ENCODE measurements at regions not wholly inside any gene's neighbourhood (a gene's known extent, or its start where the extent isn't known, plus 50 kb on each side); places are given as distances from the start of the nearest gene placed in this dataset.

DNA sequence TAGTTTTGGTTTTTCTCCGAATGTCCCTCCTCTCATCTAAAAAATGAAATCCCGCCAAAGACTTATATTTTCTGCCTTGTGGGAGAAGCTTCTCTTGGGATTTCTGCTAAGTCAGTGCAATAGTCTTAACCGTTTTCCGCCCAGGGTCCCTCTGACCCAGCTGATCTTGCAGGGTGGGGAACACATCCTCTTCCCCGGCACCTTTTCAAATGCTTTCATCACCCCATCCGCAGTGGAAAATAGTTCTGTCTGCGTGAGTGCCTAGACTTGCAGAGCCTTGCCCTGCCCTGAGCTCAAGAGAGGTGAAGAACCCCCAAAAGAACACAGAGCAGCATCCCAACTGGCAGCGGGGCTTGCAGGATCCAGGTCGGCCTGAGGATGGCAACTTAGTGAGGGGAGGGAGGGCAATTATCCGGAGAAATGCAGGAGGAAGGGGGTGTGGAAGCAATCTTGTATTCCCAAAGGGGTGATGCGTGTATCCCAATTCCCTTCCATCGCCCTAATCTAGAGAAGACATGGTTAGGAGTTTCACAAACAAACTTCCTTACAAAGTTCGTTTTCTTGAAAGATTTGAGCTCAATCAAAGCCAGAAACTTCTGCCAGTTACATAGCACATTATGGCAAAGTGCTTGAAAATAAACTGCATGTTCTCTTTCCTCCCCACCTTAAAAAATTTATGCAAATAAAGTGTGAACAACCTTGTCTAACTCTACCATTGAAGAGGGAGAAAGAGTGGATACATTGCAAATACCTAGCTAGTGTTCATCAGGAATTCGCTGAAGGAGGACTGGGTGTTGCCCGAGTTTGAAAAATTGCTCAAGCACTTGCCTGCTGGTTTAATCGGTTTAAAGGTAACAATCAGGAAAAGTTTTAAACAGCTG, 79.9 kb downstream of the NR2F2 start:
- intact Hi-C loops (cut with DNase I) = no loop called here
- Histone ChIP-seq H3K4me3 (no peak overlapping the region), H3K9me3 (no peaks in the 10 kb centered on the region), H3K36me3 (no peaks in the 10 kb centered on the region), H3K4me1 (peaks cover 0 to 11% (median 7%) of the 10 kb centered on the region in 3 donors), H3K27ac (no peak overlapping the region), H3K27me3 (peaks cover 0 to 43% (median 5%) of the 10 kb centered on the region in 4 donors)
- ATAC-seq (no peak), DNase-seq (no peak), FAIRE-seq (no peak)
- TF ChIP-seq, protein P1, sequence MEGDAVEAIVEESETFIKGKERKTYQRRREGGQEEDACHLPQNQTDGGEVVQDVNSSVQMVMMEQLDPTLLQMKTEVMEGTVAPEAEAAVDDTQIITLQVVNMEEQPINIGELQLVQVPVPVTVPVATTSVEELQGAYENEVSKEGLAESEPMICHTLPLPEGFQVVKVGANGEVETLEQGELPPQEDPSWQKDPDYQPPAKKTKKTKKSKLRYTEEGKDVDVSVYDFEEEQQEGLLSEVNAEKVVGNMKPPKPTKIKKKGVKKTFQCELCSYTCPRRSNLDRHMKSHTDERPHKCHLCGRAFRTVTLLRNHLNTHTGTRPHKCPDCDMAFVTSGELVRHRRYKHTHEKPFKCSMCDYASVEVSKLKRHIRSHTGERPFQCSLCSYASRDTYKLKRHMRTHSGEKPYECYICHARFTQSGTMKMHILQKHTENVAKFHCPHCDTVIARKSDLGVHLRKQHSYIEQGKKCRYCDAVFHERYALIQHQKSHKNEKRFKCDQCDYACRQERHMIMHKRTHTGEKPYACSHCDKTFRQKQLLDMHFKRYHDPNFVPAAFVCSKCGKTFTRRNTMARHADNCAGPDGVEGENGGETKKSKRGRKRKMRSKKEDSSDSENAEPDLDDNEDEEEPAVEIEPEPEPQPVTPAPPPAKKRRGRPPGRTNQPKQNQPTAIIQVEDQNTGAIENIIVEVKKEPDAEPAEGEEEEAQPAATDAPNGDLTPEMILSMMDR (IDR thresholded peaks at IDR 0.05) = no peak
- 16 to 17% methylated on average over 16 of the region's 16 CpGs for WGBS, 2 donors

DNA sequence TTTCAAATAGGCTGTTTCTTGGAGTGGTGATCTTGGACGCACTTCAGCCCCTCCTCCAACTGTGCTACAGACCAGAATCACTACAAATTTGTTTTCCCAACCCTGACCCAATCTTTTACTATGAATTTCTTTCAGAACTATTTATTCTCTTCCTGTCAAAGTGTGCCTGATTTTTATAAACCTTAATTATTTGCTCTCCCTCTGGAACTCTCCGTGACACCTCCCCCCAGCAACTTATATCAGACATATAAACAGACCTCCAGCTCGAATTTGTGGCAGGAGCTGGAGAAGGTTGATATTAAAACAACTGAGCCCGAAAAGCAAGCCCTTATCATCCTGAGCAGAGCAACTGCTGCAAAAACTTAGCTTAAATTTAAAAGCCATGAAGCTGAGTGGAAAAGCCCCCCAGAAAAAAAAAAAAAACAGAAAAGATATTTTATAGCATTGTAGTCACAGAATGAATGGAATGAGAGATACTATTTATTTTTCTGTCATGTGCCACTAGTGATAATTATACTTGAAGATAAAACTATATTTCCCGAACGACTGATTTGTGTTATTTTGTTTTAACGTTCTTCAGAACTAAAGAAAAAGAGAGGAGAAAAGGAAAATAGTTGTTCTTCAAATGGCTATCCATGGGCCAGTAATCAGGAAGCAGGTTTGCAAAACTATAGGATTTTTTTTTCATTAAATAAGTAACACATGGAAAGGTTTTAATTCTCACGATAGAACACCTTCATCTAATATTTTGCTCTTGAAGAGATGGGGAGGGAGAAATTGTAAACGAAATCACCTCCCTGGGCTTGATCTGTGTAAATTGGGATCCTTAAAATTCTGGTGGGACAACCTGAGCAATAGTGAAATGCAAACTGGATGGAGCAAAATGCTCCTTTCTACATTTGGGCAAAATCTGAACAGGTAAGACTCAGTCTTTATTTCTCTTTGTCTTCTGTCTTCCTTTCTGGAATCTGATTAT, 80.8 kb downstream of the NR2F2 start:
- no peaks in the 10 kb centered on the region for H3K36me3 ChIP-seq
- no peak overlapping the region for H3K27ac ChIP-seq
- no peak for FAIRE-seq
- H3K9me3 ChIP-seq = no peaks in the 10 kb centered on the region
- DNase-seq = no peak
- intact Hi-C loops (cut with DNase I) = no loop called here
- peaks cover 0 to 48% (median 9%) of the 10 kb centered on the region in 4 donors for H3K27me3 ChIP-seq
- H3K4me1 ChIP-seq = peaks cover 0 to 11% (median 7%) of the 10 kb centered on the region in 3 donors
- TF ChIP-seq, protein P1 (IDR thresholded peaks at IDR 0.05) = no peak
- 16 to 22% methylated on average over 9 of the region's 9 CpGs for WGBS, 2 donors
- ATAC-seq = no peak
- no peak overlapping the region for H3K4me3 ChIP-seq

- Histone ChIP-seq H3K36me3 (no peaks in the 10 kb centered on the region), H3K27ac (no peak overlapping the region), H3K27me3 (peaks cover 0 to 55% (median 11%) of the 10 kb centered on the region in 4 donors), H3K4me3 (no peak overlapping the region), H3K4me1 (peaks cover 0 to 11% (median 10%) of the 10 kb centered on the region in 3 donors), H3K9me3 (no peaks in the 10 kb centered on the region)
- intact Hi-C loops (cut with DNase I) = no loop called here
- no peak for FAIRE-seq
- WGBS, 2 donors = 25 to 26% methylated on average over 6 of the region's 6 CpGs
- TF ChIP-seq, protein P1 (IDR thresholded peaks at IDR 0.05) = no peak
- ATAC-seq = no peak
- no peak for DNase-seq
Observed at GRCh38 chr15:96412045-96412905, 81.8 kb downstream of the NR2F2 start.

- no peak overlapping the region for H3K4me3 ChIP-seq
- TF ChIP-seq, protein P1 (IDR thresholded peaks at IDR 0.05) = no peak
- ATAC-seq (no peak), FAIRE-seq (no peak), DNase-seq (no peak)
- peaks cover 0 to 55% (median 11%) of the 10 kb centered on the region in 4 donors for H3K27me3 ChIP-seq
- peaks cover 0 to 11% (median 10%) of the 10 kb centered on the region in 3 donors for H3K4me1 ChIP-seq
- intact Hi-C loops (cut with DNase I) = no loop called here
- no peak overlapping the region for H3K27ac ChIP-seq
- 26 to 59% methylated on average over 1 of the region's 1 CpG for WGBS, 2 donors
- no peaks in the 10 kb centered on the region for H3K9me3 ChIP-seq
- H3K36me3 ChIP-seq = no peaks in the 10 kb centered on the region
Observed at GRCh38 chr15:96412906-96413231, 82.4 kb downstream of the NR2F2 start.
